ENCODE measurements at regions not wholly inside any gene's neighbourhood (a gene's known extent, or its start where the extent isn't known, plus 50 kb on each side); places are given as distances from the start of the nearest gene placed in this dataset.
"Not testable (repeated sequence)": the region's sequence is repeated elsewhere in the genome, so short reads cannot be mapped to it uniquely, and the experiment has no call there.

DNA sequence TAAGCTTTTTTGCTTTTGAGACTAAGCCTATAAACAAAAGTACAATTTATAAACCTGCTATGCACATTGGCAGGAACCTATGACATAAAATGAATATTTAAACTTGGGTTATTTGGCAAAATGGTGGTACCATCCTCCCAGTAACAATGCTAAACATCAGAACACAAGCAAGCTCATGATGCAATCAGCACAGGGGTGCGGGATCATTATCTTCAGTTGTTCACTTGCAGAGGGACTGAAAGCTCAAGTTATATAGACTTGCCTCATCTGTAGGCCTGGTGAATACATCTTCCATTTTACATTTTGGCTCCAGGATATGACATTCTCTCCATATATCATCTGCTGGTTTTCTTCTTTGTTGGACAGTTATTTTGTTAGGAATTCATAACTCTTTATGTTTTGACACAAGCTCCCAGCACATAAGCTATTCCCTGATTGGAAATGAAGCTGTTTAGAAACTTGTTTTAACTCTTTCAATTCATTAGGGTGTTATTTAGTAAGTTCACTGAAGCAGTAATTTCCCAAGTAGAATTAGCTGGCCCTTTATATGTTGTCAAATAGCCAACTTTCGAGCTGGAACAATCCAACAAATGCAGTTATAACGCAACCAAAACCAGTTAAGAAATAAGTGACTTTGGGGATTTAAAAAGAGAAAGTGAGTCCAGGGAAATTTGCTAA is 124.7 kb upstream of the LIFR start:
- no peak for DNase-seq

DNA sequence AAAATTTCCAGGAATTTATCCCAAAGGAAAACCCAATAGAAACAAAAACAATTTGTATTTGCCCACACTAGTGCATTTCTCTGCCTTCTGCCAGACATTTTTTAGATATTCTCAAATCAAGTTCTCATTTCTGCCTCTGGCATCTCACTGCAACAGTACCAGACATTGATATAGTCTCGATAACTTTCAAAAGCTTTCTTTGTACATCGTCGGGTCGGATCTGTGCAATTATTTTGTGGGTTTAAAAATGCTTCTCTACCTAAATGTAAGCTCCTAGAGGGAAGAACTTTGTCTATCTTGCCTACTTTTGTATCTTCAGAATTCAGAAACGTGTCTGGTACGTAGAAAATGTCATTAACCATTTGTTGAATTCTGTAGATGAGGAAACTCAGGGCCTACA is 125.5 kb upstream of the LIFR start:
- DNase-seq: no peak

DNA sequence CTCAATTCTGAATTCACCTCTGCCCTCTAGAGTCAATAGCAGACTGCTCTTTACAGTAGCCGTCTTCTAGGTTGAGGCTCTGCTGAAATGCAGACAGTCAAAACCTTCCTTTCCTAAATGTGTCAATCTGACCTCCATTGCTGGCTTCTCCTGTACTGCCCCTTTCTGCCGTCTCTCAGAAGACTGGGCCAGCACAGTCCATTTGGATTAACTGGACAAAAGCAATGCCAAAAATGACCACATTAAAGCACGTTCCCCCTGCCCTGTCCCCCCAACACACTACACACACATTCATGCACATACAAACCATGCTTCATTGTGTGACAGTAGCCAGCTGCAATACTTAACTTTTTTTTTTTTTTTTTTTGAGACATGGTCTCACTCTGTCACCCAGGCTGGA is 130.2 kb upstream of the LIFR start:
- no peak for DNase-seq

DNA sequence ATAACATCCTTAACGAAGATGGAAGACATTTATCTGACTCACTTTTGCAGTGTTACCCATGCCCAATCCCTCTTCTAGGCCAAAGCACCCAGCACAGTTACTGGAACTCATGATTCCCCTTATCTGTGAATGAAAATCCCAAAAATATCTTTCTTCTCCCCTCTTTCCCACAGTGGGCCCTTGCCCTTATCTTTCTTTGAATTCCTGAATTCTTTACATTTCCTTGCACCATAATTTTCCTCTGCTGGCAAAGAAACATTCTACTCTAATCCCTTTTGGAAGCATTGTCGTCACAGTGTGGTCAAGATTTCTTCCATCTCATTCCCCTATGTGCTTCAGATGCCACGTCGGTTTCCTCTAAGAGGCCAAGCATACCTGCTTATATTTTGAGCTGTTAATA is 135.9 kb upstream of the LIFR start:
- no peak for DNase-seq

DNA sequence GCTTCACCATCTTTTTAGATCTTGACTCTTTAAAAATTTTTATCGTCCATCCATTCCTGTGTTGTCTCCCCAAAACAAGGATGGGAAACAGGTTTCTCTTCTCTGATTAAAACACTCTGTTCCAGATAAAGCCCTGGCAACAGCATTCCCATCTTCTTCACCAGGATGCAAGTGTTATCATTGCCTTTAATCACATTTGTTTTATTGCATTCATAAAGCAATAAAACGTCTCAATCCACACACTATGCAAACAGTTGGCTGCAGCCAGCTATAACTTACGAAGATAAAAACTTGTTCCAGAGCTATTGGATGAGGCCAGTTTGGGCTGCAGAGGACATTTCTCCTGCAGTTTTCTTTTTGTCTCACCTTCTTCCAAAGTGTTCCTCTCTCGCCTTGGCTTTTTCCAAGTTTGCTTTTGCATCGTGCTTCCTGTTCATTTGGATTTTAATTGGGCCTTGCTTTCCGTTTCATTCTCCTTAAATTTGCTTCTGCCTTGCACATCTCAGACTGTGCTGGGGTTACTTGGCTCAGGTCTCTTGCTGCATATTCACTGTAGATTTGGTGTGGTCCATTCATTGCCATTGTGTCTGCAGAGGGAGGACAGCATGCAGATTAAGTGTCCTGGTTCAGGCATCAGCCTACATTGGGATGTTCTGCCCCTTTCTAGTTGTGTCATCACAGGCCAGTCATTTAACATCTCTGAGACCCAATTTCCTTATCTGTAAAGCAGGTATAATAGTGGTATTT is 136.5 kb upstream of the LIFR start:
- DNase-seq: no peak

DNA sequence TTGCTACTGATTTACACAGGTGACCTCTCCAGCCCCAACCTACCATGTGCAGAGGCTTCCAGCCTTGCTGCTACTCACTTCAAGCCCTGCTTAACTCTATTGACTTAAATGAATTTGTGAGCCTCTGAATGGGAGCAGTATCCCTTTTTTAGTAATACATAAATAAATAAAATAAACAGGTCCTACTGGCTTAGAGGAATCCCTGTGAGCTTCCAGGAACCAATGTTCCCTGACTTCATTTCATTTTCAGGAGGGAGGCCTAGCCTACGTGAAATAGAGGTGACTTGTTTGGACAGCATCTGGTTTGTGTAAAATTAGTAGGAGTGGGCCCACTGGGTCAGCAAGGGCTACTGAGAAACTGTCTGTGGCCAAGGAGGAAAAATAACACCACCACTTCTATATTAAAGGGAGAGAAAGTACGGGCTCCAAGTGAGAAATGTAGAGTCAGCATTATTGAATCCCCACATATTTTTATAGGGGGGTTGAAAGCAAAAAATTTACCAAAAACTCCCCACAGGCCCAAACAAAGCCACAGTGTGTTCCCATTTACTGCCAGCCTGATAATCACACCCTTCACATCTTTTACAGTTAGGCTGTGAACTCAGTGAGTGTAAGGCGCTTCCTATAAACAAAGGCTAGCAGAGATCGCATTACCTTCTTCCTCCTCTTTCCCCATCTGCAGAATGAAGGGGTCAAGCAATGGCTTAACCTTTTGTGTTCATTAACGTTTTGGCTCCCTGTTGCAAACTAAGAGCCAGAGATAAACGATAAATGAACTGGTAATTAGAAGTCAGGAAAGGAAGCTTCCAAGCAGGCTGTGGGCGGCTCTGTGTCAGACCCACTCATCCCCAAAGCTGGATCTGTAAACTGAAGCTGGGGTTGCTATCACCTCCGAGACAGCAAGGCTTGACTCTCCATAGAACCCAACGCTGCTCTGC is 138.8 kb upstream of the LIFR start:
- DNase-seq: no peak

DNA sequence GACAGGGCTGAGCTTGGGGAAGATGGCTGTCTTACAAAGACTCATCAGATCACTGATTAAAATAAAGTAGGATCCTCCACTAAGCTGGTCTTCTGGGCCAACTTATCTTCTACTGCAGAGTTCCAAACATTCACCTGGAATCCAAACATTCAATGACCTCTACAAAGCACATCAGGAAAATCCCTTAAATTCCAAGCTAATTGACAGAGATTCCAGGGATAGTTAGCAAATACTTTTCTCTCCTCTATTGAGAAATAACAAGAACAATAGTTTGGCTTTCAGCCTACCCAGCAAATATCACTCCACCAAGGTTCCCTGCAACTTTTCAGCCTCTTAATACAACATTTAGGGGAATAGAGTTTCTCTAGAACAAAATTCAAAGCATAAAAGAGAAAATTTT is 140.6 kb upstream of the LIFR start:
- DNase-seq: no peak

DNA sequence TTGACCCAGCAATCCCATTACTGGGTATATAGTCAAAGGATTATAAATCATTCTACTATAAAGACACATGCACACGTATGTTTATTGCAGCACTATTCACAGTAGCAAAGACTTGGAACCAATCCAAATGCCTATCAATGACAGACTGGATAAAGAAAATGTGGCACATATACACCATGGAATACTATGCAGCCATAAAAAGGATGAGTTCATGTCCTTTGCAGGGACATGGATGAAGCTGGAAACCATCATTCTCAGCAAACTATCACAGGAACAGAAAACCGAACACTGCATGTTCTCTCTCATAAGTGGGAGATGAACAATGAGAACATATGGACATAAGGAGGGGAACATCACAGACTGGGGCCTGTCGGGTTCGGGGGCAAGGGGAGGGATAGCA is 140.3 kb upstream of the OSMR start:
- not testable (repeated sequence) for DNase-seq

DNA sequence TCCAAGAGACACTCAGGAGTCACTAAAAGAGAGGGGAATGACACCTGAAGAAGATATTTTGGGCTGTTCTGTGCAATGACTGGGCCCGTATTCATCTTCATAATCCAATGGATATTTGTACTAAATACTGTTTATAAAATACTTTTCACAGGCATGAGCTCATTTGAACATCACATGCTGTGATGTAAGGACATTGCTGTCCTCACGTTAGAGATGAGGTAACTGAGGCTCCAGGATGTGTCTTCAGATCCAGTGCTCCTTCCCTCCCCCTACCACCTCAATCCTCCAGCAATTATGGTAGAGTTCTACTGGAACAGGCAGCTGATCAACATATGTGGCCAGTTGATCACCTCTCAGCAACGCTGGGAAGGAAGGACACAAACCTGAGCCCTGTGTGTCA is 139.4 kb upstream of the OSMR start:
- DNase-seq: no peak

DNA sequence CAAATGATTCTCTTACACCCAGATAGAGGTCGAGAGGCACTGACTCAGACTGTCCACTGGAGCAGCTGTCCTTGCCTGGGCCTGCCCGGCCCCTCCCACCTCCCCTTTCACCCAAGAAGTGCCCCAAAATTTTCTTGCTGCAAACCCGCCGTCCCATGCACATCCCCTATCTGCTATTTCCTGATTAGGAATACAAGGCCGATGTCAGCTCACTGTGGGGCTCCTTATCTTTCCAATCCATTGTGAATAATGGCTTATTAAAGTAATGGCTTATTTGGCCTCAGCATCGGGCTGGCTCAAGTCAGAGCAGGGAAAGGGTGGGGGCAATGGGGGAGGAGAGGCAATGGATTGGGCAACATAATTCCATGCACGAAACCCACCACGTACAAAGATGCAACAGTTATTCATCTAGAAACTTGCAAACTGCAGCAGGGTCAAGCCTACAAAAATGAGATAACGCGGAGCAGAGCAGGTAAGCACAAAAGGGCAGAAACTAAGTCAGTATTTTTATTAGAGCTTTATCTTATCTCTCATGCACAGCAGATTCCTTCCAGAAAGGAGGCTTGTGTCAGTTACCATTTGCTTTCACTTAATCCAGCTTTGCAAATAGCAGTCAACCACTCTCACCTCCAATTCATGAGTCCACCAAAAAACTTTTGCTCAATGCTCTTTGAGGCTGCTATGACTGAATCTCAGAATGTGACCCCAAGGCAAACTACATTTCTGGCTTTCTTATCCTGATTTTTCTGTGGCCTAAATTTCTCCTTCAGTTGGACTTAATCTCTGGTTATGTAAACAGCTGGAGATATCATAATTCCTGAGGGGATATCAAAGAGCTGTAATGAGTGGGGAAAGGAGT is 138.2 kb upstream of the OSMR start:
- no peak for DNase-seq

DNA sequence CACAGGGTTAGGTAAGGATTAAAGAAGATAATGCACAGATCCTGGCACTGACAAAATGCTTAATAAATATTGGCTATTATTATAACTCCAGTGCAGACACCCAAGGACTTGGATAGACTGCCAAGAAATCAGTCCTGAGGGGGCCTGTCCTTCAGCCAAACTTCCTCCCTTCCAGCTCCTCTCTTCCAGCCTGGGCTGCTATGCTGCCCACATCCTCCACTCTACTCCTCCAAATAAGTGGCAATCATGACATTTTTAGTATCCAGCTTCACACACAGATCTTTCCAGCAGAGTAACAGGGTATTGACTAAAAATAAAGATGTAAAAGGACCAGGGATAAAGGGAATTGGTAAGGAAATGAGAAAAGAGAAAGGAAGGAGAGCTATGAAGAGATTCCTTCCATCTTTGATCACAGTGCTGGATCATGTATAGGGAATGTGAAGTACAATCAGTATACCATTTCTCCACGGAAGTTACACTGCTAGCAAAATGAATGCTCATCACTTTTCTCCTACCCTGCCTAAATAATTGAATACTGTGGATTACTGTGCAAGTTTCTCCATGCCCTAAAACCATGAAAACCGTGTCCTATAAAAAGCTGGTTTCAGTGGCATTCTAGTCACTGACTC is 136.0 kb upstream of the OSMR start:
- DNase-seq: no peak

DNA sequence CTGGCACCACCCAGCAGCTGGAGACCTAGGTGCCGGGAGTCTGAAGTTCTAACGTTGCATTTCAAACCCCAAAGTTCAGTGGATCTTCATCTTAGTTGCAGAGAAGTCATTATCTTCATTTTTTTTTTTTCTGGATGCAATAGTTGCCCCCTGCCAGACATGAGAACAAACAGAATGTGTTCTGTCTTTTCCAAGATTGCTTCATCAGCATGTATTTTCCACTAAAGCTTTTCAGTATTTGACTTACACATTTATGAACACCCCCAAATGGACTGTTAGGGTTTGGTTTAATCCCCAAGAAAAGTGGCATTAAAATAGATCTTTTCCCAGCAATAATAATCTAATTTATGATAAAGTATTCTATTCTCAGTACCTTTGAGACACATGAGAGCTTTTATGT is 135.2 kb upstream of the OSMR start:
- no peak for DNase-seq

DNA sequence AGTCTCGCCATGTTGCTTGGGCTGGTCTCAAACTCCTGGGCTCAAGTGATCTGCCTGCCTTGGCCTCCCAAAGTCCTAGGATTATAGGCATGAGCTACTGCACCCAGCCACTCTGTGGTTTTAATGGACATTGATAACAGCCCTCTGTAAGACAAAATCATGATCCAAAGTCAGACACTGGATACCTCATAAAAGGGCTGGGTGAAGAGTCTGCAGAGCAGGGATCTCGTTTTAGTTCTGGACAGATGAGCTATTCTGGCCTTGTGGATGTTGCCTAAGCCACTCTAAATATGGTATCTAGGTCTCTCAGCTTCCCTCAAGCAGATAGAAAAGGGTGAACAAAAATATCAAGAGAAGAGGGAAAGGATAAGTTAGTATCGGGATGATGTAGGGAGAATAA is 133.4 kb upstream of the OSMR start:
- no peak for DNase-seq

DNA sequence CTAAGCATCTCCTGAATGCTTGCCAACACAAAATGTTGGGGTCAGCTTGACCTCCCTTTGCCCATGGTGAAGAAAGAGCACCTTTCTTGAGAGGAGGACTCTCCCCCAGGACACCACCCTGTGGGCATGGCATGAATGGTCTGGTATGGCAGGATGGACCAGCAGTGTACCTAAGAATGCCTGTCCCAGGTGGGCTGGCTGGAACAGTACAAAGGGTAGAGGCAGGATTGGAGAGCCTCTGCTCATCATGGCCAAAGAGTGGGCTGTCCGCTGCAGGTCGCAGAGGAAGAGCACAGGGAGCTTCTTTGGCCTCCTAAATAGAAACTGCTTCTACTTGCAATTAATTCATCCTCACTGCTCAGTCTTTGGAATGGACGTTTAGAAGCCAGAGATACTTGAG is 131.6 kb upstream of the OSMR start:
- no peak for DNase-seq

DNA sequence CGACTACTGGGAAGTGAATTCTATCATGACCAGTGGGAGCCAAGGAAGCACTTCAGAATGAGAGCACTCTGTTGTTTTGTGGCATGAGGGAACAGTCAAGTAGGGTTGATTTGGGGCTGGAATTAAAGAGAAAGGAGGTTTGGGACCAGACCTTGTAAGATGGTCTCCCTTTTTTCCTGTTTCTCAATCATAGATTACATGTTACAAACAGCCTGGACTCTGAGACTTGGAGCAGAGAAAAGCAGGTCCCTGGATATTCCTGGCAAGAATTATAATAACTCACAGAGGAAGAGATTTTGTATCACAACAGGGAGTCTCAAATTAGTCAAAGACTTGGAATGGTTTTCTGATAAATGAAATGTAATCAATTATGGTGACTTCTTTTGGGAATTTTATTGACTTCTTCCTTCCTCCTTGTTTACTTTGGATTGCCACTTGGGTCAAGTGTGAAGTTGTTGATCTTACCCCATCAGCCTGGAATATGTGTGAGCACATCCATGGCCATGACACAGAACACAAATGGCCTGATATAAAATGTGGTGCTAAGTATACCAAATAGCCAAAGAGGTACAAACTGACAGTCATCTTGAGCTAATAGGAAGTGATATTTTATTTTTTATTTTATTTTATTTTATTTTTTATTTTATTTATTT is 131.0 kb upstream of the OSMR start:
- no peak for DNase-seq

DNA sequence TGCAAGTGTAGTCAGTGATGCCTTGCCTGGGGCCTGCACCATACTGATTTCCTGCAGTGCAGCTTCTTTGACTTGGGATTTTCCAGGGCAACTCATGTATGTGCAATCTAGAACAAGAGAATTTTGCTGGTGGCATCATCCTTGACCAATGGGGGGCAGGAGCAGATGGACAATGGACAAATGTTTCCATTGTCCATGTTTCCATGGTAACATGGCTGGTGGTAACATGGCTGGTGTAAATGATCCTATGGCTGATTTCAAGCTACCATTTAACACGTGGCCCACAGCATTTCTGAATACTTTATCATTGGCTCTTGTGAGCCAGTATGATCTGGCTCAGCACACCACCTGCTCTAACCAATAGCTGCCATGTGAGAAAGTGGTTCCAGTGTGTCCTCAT is 130.1 kb upstream of the OSMR start:
- no peak for DNase-seq

DNA sequence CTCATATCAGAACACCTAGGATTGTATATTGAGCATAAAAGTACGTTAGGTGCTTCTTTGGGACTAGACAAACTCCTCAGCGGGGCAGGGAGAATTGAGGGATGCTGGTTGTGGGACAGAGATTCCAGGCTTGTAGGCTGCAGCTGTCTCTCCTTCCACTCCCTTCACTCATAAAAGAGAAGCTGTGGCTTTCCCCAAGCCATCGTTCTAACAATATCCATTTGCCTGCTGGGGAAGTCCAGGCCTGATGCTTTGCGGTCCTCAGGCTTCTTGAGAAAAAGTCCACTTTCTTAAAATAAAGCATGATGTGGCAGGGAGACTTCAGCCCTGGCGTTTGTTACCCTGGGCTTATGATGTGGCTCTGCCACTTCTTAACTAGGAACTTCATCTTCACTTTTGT is 129.3 kb upstream of the OSMR start:
- DNase-seq: no peak

DNA sequence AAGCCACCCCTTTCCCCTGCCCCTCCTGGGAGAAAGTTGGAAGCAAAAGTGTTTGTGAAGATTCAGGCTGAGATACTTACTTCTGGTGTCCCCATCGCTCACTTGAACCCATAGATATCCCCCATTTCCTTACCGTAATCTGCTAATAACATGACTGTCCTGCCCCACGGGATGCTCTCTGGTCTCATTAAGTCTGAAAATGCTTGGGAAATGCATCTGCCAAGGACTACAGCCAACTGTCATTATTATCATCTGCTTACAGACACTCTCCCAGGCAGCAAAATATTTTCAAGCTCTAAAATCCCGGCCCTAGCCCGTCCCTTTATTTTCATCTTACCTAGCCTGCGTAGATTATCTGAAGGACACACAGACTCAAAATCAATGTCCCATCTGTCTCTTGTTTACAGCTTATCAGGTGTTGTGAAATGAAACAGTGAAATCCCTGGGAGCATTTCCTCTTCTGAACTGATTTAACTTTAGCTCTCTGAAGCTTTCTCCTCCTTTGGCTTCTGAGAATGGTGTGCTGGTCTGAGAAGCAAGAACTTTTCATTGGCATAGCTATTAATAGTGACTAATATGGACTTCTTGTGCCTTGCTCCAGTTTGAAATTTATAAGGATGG is 126.9 kb upstream of the OSMR start:
- no peak for DNase-seq

DNA sequence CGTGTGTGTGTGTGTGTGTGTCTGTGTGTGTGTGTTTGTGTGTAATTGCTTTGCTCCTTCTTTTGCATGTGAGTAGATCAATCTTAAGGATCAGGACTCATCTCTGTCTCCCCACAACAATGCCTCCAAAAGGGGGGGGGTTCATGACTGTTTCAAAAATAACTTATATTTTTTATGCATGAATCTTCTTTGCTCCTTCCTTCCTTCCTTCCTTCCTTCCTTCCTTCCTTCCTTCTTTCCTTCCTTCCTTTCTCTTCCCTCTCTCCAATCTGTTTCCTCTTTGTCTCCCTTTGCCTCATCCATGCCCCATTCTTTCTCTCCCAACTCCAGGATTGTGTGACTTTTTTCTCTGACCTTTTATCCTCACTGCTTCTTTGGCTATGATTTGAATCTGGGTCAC is 126.4 kb upstream of the OSMR start:
- DNase-seq: no peak

DNA sequence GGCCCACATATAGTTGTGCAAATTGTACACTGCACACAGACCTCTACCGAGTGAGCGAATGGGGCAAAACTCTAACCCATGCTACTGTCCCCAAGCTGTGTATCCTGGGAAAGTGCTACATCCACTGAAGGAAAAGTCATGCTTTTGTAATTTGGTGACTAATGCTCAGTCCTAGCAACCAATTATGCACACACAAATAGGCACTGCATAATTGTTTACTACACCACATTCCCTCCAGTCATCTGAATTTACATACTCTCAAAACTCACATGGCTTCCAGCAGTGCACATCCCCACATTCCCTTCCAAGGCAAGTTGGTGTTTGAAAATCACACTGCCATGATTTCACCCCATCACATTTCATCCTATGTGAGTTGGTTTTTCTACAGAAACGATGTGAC is 125.9 kb upstream of the OSMR start:
- no peak for DNase-seq

All from activated CD4-positive, alpha-beta T cell treated with anti-CD3 and anti-CD28 coated beads, Interleukin-2, amount 50 U/mL, for 16 hours (primary cell).